Fibroblast of lung (primary cell): ENCODE measurements at regions not wholly inside any gene's neighbourhood (a gene's known extent, or its start where the extent isn't known, plus 50 kb on each side); places are given as distances from the start of the nearest gene placed in this dataset.

Experiments used
- EZH2 ChIP-seq: IDR thresholded peaks from 2 replicates; pipeline ENCODE4 v1.5.1; 2012; ENCODE audit warnings: low read length, control low read depth, mild to moderate bottlenecking; ENCODE audit errors: missing control alignments
- TF ChIP-seq, protein P1 (sequence below), 2 donors: IDR thresholded peaks in 1 of 2; conservative IDR thresholded peaks in 1 of 2; 1 replicate in 1 of 2; 2 replicates in 1 of 2; pipeline ENCODE4 v1.5.1; 2011 to 2012; ENCODE audit warnings: low read length in 2 of 2, control low read depth in 1 of 2, inconsistent platforms in 1 of 2, low read depth in 1 of 2, mild to moderate bottlenecking in 1 of 2

- TF ChIP-seq, protein P1, sequence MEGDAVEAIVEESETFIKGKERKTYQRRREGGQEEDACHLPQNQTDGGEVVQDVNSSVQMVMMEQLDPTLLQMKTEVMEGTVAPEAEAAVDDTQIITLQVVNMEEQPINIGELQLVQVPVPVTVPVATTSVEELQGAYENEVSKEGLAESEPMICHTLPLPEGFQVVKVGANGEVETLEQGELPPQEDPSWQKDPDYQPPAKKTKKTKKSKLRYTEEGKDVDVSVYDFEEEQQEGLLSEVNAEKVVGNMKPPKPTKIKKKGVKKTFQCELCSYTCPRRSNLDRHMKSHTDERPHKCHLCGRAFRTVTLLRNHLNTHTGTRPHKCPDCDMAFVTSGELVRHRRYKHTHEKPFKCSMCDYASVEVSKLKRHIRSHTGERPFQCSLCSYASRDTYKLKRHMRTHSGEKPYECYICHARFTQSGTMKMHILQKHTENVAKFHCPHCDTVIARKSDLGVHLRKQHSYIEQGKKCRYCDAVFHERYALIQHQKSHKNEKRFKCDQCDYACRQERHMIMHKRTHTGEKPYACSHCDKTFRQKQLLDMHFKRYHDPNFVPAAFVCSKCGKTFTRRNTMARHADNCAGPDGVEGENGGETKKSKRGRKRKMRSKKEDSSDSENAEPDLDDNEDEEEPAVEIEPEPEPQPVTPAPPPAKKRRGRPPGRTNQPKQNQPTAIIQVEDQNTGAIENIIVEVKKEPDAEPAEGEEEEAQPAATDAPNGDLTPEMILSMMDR (conservative IDR thresholded peaks at IDR 0.05 in 1 of 2, IDR thresholded peaks at IDR 0.05 in 1 of 2; ENCODE audit: low read depth in 1 of 2, low read length in 2 of 2) = no peak
- no peak for TF ChIP-seq EZH2
These were observed 109.6 kb upstream of the COBL start for GRCh38 chr7:51426163-51426562.
